ENCODE measurements at regions not wholly inside any gene's neighbourhood (a gene's known extent, or its start where the extent isn't known, plus 50 kb on each side); places are given as distances from the start of the nearest gene placed in this dataset.
"Not testable (repeated sequence)": the region's sequence is repeated elsewhere in the genome, so short reads cannot be mapped to it uniquely, and the experiment has no call there.

DNA sequence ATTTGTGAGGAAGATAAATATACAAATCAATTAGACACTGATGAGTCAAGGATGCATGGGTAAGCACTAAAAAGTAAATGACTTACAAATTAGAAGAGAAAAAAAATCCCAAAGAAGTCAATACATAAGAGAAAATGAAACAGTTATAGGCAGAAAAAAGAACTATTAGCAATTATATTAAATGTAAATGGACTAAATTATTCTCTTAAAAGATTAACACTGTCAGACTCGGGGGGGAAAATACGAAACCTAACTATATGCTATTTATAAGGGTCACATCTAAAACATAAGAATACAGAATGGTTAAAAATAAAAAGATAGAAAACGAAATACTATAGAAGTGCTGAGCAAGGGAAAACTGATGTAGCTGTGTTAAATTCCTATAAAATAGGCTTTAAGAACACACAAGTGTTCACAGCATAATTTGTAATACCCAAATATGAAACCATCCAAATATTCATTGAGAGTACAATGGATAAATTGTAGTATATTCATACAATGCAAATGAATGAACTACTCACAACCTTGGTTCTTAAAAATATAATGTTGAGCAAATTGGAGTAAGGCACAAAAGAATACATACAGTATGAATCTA lies 67.1 kb upstream of the SH3PXD2B start:
- TF ChIP-seq, protein P1, sequence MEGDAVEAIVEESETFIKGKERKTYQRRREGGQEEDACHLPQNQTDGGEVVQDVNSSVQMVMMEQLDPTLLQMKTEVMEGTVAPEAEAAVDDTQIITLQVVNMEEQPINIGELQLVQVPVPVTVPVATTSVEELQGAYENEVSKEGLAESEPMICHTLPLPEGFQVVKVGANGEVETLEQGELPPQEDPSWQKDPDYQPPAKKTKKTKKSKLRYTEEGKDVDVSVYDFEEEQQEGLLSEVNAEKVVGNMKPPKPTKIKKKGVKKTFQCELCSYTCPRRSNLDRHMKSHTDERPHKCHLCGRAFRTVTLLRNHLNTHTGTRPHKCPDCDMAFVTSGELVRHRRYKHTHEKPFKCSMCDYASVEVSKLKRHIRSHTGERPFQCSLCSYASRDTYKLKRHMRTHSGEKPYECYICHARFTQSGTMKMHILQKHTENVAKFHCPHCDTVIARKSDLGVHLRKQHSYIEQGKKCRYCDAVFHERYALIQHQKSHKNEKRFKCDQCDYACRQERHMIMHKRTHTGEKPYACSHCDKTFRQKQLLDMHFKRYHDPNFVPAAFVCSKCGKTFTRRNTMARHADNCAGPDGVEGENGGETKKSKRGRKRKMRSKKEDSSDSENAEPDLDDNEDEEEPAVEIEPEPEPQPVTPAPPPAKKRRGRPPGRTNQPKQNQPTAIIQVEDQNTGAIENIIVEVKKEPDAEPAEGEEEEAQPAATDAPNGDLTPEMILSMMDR (IDR thresholded peaks at IDR 0.05) = no peak
- H3K4me1 ChIP-seq (ENCODE audit: control insufficient read depth in 1 of 2, low read depth in 2 of 2) = no peaks in the 10 kb centered on the region
- DNase-seq (ENCODE audit: low spot score) (no peak), ATAC-seq (ENCODE audit: insufficient number of reproducible peaks, low FRiP score, low read depth) (no peak)
- H3K9me3 ChIP-seq = peaks cover 11% of the 10 kb centered on the region
- H3K4me3 ChIP-seq = no peak overlapping the region
- H3K27ac ChIP-seq = no peak overlapping the region
- no peaks in the 10 kb centered on the region for H3K36me3 ChIP-seq
- H3K27me3 ChIP-seq (replicated peaks; ENCODE audit: insufficient read depth) = no peaks in the 10 kb centered on the region

- ATAC-seq (ENCODE audit: insufficient number of reproducible peaks, low FRiP score, low read depth) (no peak), DNase-seq (ENCODE audit: low spot score) (no peak)
- Histone ChIP-seq H3K36me3 (no peaks in the 10 kb centered on the region), H3K27ac (no peak overlapping the region), H3K4me1 (ENCODE audit: control insufficient read depth in 1 of 2, low read depth in 2 of 2) (no peaks in the 10 kb centered on the region), H3K9me3 (peaks cover 13% of the 10 kb centered on the region), H3K27me3 (replicated peaks; ENCODE audit: insufficient read depth) (no peaks in the 10 kb centered on the region), H3K4me3 (no peak overlapping the region)
- TF ChIP-seq, protein P1 (IDR thresholded peaks at IDR 0.05) = no peak
These were observed 57.6 kb upstream of the SH3PXD2B start for GRCh38 chr5:172511952-172512351.

DNA sequence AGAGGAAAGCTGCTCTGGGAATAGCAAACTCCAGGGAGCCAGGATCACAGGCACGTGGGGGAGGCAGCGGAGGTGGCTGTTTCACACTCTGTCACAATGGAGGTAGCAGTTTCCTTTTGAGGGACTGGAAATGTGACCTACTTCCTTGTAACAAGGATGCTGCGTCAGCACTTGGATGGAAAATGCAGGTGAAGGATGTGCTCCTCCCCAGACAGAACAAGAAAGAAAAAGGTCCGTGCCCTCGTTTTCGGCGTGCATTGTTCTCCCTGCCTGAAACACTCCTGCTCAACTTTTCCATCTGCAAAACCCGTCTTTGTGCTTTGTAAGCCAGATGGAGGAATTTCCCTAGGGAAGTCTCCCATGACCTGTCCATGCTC lies 55.1 kb upstream of the SH3PXD2B start:
- DNase-seq (ENCODE audit: low spot score) (no peak), ATAC-seq (ENCODE audit: insufficient number of reproducible peaks, low FRiP score, low read depth) (no peak)
- TF ChIP-seq, protein P1 (IDR thresholded peaks at IDR 0.05) = no peak
- Histone ChIP-seq H3K4me3 (no peak overlapping the region), H3K27me3 (replicated peaks; ENCODE audit: insufficient read depth) (no peaks in the 10 kb centered on the region), H3K36me3 (no peaks in the 10 kb centered on the region), H3K9me3 (peaks cover 13% of the 10 kb centered on the region), H3K27ac (no peak overlapping the region), H3K4me1 (ENCODE audit: control insufficient read depth in 1 of 2, low read depth in 2 of 2) (no peaks in the 10 kb centered on the region)

DNA sequence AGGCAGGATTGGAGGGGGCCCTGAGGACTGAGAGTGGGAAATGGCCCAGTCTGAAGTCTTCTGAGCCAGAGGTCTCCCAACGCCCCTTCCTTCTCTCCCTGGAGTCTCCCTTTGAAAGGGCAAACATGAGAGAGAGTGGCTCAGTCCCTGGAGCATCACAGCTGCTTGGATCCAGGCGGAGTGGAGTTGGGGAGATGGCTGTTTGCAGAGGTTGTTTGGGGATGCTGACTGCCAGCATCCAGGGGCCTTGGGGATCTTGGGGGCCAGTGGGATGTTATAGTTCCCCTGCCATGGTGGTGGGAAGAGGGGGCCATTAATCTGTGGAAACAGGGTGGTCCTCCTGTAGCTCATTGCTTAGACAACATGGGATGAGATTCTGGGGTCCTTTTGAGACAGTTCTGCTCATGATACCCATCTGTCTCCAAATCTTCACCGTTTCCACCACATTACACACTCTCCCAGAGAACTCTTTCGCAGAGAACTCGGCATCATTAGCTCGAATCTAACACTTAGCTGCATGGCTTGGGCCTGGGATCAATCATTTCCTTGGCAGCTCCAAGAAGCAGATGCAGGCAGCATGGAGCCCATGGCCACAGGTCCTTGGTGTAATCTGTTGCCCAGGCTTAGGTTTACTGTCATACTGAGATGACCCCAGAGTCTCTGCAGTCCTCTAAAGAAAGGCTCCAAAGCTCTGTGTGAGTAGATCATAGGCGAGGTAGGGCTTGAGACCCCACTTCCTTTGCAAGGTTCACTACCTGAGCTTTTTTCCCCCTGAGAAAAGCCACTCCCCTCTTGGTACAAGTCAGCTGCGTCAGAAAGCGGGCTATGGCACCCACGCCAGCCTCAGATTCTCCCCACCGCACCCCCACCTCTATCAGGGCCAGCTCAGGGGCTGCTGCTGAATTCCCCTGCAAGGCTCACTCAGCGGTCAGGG lies 54.4 kb upstream of the SH3PXD2B start:
- DNase-seq (ENCODE audit: low spot score) (no peak), ATAC-seq (ENCODE audit: insufficient number of reproducible peaks, low FRiP score, low read depth) (no peak)
- Histone ChIP-seq H3K27me3 (replicated peaks; ENCODE audit: insufficient read depth) (no peaks in the 10 kb centered on the region), H3K4me1 (ENCODE audit: control insufficient read depth in 1 of 2, low read depth in 2 of 2) (no peaks in the 10 kb centered on the region), H3K4me3 (no peak overlapping the region), H3K27ac (no peak overlapping the region), H3K36me3 (no peaks in the 10 kb centered on the region), H3K9me3 (peaks cover 13% of the 10 kb centered on the region)
- TF ChIP-seq, protein P1 (IDR thresholded peaks at IDR 0.05) = no peak

- peaks cover 13% of the 10 kb centered on the region for H3K9me3 ChIP-seq
- H3K36me3 ChIP-seq; H3K27me3 ChIP-seq (replicated peaks; ENCODE audit: insufficient read depth); H3K4me3 ChIP-seq; ATAC-seq (ENCODE audit: insufficient number of reproducible peaks, low FRiP score, low read depth); H3K27ac ChIP-seq; DNase-seq (ENCODE audit: low spot score); H3K4me1 ChIP-seq (ENCODE audit: control insufficient read depth in 1 of 2, low read depth in 2 of 2): not testable (repeated sequence)
These were observed 53.2 kb upstream of the SH3PXD2B start for GRCh38 chr5:172507485-172507884.
